Kidney epithelial cell (primary cell): ENCODE measurements at regions not wholly inside any gene's neighbourhood (a gene's known extent, or its start where the extent isn't known, plus 50 kb on each side); places are given as distances from the start of the nearest gene placed in this dataset.

Experiments
- DNase-seq: peaks from one replicate; pipeline ENCODE4 v3.0.0-alpha.2; 2010; ENCODE audit warnings: low read depth
- H3K27me3 ChIP-seq: 2 replicates; pipeline ENCODE4 v1.6.0; 2011; ENCODE audit warnings: low read length; ENCODE audit not compliant: control insufficient read depth, insufficient read depth
- H3K36me3 ChIP-seq: 2 replicates; pipeline ENCODE4 v1.5.1; 2011; ENCODE audit warnings: low read length; ENCODE audit not compliant: control insufficient read depth, insufficient read depth
- H3K4me3 ChIP-seq: 2 replicates; pipeline ENCODE4 v1.5.1; 2011; ENCODE audit warnings: low read depth, mild to moderate bottlenecking, control low read depth, low read length
- CTCF ChIP-seq: IDR thresholded peaks from 2 replicates; pipeline ENCODE4 v1.5.1; 2011; ENCODE audit warnings: mild to moderate bottlenecking, moderate library complexity, low read length, control low read depth, inconsistent platforms; ENCODE audit not compliant: insufficient read depth, poor library complexity, severe bottlenecking

GRCh38 chr11:69566001-69566400 lies 75.0 kb upstream of the CCND1 start:
- no peaks in the 10 kb centered on the region for H3K27me3 ChIP-seq
- H3K4me3 ChIP-seq, result no peak overlapping the region
- H3K36me3 ChIP-seq, result no peaks in the 10 kb centered on the region
- DNase-seq, result no peak
- TF ChIP-seq CTCF, result no peak

GRCh38 chr11:69567951-69568808 lies 72.8 kb upstream of the CCND1 start:
- Histone ChIP-seq H3K36me3 (no peaks in the 10 kb centered on the region), H3K27me3 (no peaks in the 10 kb centered on the region), H3K4me3 (no peak overlapping the region)
- DNase-seq, result no peak
- TF ChIP-seq CTCF, result no peak

- no peaks in the 10 kb centered on the region for H3K36me3 ChIP-seq
- no peak for DNase-seq
- H3K4me3 ChIP-seq, result no peak overlapping the region
- no peak for TF ChIP-seq CTCF
- no peaks in the 10 kb centered on the region for H3K27me3 ChIP-seq
Measured at GRCh38 chr11:69568809-69569097, 72.2 kb upstream of the CCND1 start.

- TF ChIP-seq CTCF, result no peak
- H3K27me3 ChIP-seq, result no peaks in the 10 kb centered on the region
- H3K36me3 ChIP-seq, result no peaks in the 10 kb centered on the region
- no peak overlapping the region for H3K4me3 ChIP-seq
- DNase-seq, result no peak
Measured at GRCh38 chr11:69569306-69570200, 71.4 kb upstream of the CCND1 start.

GRCh38 chr11:69572233-69572860 lies 68.6 kb upstream of the CCND1 start:
- peaks cover 2% of the 10 kb centered on the region for H3K27me3 ChIP-seq
- TF ChIP-seq CTCF, result no peak
- H3K36me3 ChIP-seq, result no peaks in the 10 kb centered on the region
- H3K4me3 ChIP-seq, result no peak overlapping the region
- DNase-seq, result no peak
